Erythroblast (primary cell): ENCODE measurements at regions not wholly inside any gene's neighbourhood (a gene's known extent, or its start where the extent isn't known, plus 50 kb on each side); places are given as distances from the start of the nearest gene placed in this dataset.
"Not testable (repeated sequence)": the region's sequence is repeated elsewhere in the genome, so short reads cannot be mapped to it uniquely, and the experiment has no call there.

ENCODE experiments used
- DNase-seq, 2 experiments: peaks; one replicate each; lab custom pipeline; 2025; lab: John Stamatoyannopoulos, UW
- GATA1 ChIP-seq: IDR thresholded peaks from 2 replicates; pipeline ENCODE4 v1.6.1; 2011; ENCODE audit warnings: low read depth, mild to moderate bottlenecking, control low read depth, low read length, moderate library complexity
- POLR2A ChIP-seq: IDR thresholded peaks from 2 replicates; pipeline ENCODE4 v1.6.1; 2011; ENCODE audit warnings: mild to moderate bottlenecking, low read length

GRCh38 chr9:81822301-81822865 lies 105.8 kb upstream of the SPATA31D4 start:
- no peak for DNase-seq
- no peak for TF ChIP-seq POLR2A
- no peak for TF ChIP-seq GATA1

GRCh38 chr9:81822967-81823366 lies 105.3 kb upstream of the SPATA31D4 start:
- no peak for TF ChIP-seq POLR2A
- TF ChIP-seq GATA1 = no peak

GRCh38 chr9:81823672-81824554 lies 104.3 kb upstream of the SPATA31D4 start:
- TF ChIP-seq GATA1 (no peak), POLR2A (no peak)
- no peak for DNase-seq

More at GRCh38 chr9:81822967-81823366, 105.3 kb upstream of the SPATA31D4 start:
- no peak for DNase-seq

GRCh38 chr9:81824802-81825730 lies 103.2 kb upstream of the SPATA31D4 start:
- TF ChIP-seq GATA1 = no peak
- TF ChIP-seq POLR2A = no peak
- DNase-seq = no peak

- TF ChIP-seq GATA1 (no peak), POLR2A (no peak)
- DNase-seq = no peak
These were observed 102.2 kb upstream of the SPATA31D4 start for GRCh38 chr9:81825846-81826516.

GRCh38 chr9:81826517-81826906 lies 101.7 kb upstream of the SPATA31D4 start:
- no peak for DNase-seq
- TF ChIP-seq GATA1 (no peak), POLR2A (no peak)

GRCh38 chr9:81827616-81828296 lies 100.5 kb upstream of the SPATA31D4 start:
- TF ChIP-seq POLR2A (no peak), GATA1 (no peak)
- no peak for DNase-seq

- no peak for DNase-seq
- no peak for TF ChIP-seq POLR2A
- no peak for TF ChIP-seq GATA1
These were observed 98.9 kb upstream of the SPATA31D4 start for GRCh38 chr9:81829195-81829882.

- DNase-seq = not testable (repeated sequence)
These were observed 97.8 kb upstream of the SPATA31D4 start for GRCh38 chr9:81830431-81830830.

- no peak for DNase-seq
- TF ChIP-seq GATA1 (no peak), POLR2A (no peak)
These were observed 95.5 kb upstream of the SPATA31D4 start for GRCh38 chr9:81832571-81833285.

GRCh38 chr9:81833563-81834345 lies 94.5 kb upstream of the SPATA31D4 start:
- no peak for DNase-seq
- TF ChIP-seq POLR2A (no peak), GATA1 (no peak)

GRCh38 chr9:81841333-81841732 lies 86.9 kb upstream of the SPATA31D4 start:
- DNase-seq = no peak
- TF ChIP-seq GATA1 (no peak), POLR2A (no peak)
